NT2/D1 (cell line): ENCODE measurements at regions not wholly inside any gene's neighbourhood (a gene's known extent, or its start where the extent isn't known, plus 50 kb on each side); places are given as distances from the start of the nearest gene placed in this dataset.

Experiments used
- SUZ12 ChIP-seq: IDR thresholded peaks from 2 replicates; pipeline ENCODE4 v1.6.1; 2011; ENCODE audit not compliant: insufficient read length, insufficient read depth; ENCODE audit errors: extremely low read depth
- YY1 ChIP-seq: IDR thresholded peaks from 2 replicates; pipeline ENCODE4 v1.6.1; 2011; ENCODE audit not compliant: insufficient read length, insufficient read depth
- ZNF274 ChIP-seq: IDR thresholded peaks from 2 replicates; pipeline ENCODE4 v1.6.1; 2011; ENCODE audit warnings: mild to moderate bottlenecking, low read depth, low read length

DNA sequence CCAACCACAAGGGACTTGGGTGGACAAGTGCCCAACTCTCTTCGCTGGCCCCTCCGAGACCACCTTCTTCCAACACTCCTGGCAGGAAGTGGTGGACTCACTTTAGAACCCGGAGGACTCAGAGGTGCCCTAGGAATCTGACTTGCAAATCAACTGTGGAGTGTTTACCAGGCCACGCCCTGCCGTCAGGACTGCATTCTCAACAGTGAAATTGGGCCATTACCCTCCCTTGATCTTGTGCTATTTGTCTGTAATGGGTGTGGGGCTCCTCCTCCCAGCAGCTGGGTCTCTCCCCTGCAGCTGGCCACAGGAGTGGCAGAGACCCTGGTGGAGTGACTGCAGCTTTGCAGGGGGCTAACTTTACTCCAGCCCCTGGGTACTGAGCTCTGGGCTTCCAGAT is 212.2 kb upstream of the RPL38 start:
- TF ChIP-seq ZNF274: no peak
- no peak for TF ChIP-seq YY1
- no peak for TF ChIP-seq SUZ12
